GM20431 (cell line): ENCODE measurements at regions not wholly inside any gene's neighbourhood (a gene's known extent, or its start where the extent isn't known, plus 50 kb on each side); places are given as distances from the start of the nearest gene placed in this dataset.

Experiments
- in situ Hi-C: fragments of 300-500 bp; cut with MseI, MboI; formaldehyde crosslinking; loops from one replicate; pipeline ENCODE4 v1.15.0; 2020; ENCODE audit warnings: low sequenced_read_pairs; ENCODE audit not compliant: unreplicated experiment

DNA sequence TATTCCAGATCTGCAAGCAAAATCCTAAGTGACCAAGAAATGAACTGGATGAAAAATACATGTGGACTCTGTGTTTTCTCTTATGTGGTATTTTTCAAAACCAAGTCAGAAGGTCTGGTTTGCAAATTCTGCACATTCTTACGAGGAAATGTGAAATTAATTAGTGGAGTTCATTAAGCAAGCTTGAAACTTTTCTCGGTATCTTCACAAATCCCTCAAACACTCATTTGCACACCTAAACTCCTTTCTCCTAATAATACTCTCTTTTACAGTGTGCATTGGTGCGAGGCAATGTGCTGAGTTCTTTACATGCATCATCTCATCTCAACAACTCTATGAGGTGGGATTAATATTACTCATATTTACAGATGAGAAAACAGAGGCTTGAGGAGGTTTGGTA, 82.1 kb downstream of the MTERF1 start:
- in situ Hi-C loops: no loop called here

DNA sequence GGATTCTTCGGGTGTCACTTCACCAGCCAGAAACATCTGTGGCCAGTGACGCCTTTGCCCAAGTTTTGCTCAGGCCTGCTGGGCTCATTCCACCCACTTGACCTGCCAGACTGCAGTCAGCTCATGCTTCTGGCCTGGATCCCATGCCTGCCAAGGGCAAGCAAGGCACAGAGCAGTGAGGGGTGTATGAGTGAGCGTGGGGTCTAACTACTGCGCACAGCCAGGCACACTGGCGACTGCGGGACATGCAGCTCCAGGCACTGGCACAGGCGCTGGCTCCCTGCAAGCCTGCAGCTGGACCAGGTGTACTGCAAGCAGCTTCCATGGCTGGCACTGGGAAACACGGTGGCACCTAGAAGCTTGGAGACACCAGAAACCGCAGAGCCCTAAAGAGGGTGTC, 80.1 kb downstream of the MTERF1 start:
- in situ Hi-C loops: no loop called here

- in situ Hi-C loops: no loop called here
Measured at GRCh38 chr7:91801331-91801983, 79.0 kb downstream of the MTERF1 start.

GRCh38 chr7:91811236-91811635, 69.3 kb downstream of the MTERF1 start:
- in situ Hi-C loops: no loop called here

DNA sequence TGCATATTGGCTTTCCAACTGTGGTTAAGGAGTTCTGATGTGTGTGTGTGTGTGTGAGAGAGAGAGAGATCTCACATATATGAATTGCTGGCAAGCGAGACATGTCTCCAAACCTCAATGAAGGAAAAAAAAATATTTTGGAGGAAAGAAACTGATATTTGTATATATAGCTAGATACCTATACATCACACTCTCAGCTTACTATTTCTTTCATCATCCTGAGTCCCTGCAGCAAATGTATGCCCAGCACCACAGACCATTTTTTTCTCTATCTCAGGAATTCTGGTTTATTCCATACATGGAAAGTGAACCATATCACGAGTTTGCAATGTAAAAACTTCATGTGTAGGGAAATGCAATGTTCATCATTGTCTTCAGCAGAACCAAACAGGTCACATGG, 68.9 kb downstream of the MTERF1 start:
- in situ Hi-C loops: no loop called here

DNA sequence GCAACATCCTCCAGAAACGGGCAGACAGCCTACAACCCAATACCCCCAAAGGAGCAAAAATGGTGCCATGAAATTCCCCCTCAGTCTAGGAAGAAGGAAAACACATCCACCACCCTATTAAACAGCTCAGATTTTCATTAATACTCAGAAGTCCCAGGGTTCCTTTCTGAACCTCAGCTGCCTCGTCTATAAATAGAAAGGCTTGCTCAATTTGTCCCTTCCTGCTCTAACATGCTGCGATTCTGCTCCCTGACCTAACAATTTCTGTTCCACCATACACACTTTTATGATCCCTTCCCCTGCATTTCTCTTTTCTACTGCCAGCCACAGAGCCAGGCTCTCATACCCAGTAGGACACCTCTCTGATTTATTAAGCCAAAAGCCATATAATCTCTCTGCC, 68.1 kb downstream of the MTERF1 start:
- in situ Hi-C loops: no loop called here

DNA sequence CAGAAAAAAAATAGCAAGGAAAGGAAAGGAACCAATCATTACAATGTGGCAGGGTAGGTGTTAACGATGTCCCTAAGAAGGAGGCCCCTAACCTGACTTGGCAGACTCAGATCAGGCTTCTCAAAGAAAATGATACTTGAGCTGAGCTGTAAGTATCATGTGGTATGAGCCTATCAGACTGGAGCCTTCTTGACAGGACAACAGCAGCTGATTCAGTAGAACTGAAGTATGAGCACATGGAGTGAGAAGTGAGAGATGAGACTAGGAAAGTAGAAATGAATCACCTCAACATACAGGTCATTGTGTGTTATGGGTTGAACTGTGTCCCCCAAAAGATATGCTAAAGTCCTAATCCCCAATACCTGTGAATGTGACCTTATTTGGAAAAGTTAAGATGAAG, 66.3 kb downstream of the MTERF1 start:
- in situ Hi-C loops: no loop called here
